GM12875 (cell line): ENCODE measurements at regions not wholly inside any gene's neighbourhood (a gene's known extent, or its start where the extent isn't known, plus 50 kb on each side); places are given as distances from the start of the nearest gene placed in this dataset.

ENCODE experiments used
- H3K4me3 ChIP-seq: one replicate; pipeline ENCODE4 v1.5.1; 2011; ENCODE audit warnings: low read depth, low read length, control low read depth
- CTCF ChIP-seq: IDR thresholded peaks from 2 replicates; pipeline ENCODE4 v1.5.1; 2011; ENCODE audit warnings: low read depth, mild to moderate bottlenecking, control low read depth, inconsistent platforms, low read length, moderate library complexity, borderline replicate concordance; ENCODE audit not compliant: insufficient read depth

- H3K4me3 ChIP-seq, result no peak overlapping the region
- no peak for TF ChIP-seq CTCF
Measured at GRCh38 chr3:163766112-163766511, 1312.2 kb downstream of the SI start.

- TF ChIP-seq CTCF, result no peak
- H3K4me3 ChIP-seq, result no peak overlapping the region
Measured at GRCh38 chr3:163753033-163753432, 1325.3 kb downstream of the SI start.

- no peak for TF ChIP-seq CTCF
- no peak overlapping the region for H3K4me3 ChIP-seq
Measured at GRCh38 chr3:163745204-163745603, 1333.1 kb downstream of the SI start.

- H3K4me3 ChIP-seq, result no peak overlapping the region
- TF ChIP-seq CTCF, result no peak
Measured at GRCh38 chr3:163735394-163735793, 1342.9 kb downstream of the SI start.

DNA sequence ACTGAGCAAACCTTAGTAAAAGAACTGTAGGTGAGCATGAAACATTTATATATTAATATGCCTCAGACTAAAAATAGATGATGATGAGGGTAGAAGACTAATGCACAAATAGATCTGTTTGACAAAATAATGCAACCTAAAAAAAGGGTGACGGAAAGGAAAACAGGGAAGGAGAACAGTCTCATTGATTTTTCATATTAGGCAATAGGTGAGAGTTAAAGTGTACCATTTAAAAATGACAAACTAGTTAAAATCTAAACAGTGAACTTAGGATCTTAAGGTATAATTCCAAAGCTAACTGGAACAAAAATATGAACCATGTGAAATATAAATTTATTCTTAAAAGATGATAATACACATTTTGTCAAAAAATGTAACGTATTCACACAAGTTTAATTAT, 1347.6 kb downstream of the SI start:
- TF ChIP-seq CTCF, result no peak
- no peak overlapping the region for H3K4me3 ChIP-seq

- no peak overlapping the region for H3K4me3 ChIP-seq
- no peak for TF ChIP-seq CTCF
Measured at GRCh38 chr3:163726125-163726524, 1352.2 kb downstream of the SI start.

DNA sequence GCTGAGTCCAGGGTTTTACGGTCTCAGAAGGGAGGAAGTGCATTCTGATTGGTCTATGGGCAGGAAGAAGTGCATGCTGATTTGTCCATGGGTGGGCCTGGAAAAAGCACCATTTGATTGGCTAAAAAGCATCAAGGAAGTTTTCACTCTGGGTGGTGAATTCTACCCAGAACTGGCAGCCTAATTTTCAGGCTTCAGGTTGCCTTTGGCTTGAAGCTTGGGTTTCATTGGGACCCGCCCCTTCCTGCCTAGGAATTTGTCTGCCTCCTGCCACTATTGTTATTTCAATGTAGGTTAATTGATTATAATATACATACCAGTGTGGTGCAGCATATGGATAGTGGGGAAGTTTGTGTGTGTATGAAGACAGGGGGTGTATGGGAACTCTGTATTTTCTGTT, 1355.9 kb downstream of the SI start:
- no peak overlapping the region for H3K4me3 ChIP-seq
- TF ChIP-seq CTCF, result no peak
